ENCODE measurements at regions not wholly inside any gene's neighbourhood (a gene's known extent, or its start where the extent isn't known, plus 50 kb on each side); places are given as distances from the start of the nearest gene placed in this dataset.
"Not testable (repeated sequence)": the region's sequence is repeated elsewhere in the genome, so short reads cannot be mapped to it uniquely, and the experiment has no call there.

DNA sequence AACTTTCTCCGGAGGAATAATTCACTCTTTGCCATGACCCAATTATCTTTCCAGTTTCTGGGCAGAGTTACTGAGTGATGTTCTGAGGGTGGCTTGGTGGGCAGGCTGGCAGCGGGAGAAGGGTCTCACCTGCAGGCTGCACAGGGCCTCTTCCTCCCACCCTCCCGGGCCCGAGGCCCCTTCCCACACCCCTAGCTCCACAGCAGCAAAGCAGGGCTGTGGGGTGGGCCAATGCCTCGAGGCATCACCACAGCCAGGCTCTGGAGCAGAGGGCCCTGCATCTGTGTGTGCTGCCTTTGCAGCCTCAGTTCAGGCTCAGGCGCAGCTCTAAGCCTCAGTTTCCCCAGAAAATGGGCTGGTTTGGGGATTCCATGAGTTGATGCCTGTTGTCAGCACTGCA is 120.2 kb upstream of the FOXD4L5 start:
- TF ChIP-seq, protein P1, sequence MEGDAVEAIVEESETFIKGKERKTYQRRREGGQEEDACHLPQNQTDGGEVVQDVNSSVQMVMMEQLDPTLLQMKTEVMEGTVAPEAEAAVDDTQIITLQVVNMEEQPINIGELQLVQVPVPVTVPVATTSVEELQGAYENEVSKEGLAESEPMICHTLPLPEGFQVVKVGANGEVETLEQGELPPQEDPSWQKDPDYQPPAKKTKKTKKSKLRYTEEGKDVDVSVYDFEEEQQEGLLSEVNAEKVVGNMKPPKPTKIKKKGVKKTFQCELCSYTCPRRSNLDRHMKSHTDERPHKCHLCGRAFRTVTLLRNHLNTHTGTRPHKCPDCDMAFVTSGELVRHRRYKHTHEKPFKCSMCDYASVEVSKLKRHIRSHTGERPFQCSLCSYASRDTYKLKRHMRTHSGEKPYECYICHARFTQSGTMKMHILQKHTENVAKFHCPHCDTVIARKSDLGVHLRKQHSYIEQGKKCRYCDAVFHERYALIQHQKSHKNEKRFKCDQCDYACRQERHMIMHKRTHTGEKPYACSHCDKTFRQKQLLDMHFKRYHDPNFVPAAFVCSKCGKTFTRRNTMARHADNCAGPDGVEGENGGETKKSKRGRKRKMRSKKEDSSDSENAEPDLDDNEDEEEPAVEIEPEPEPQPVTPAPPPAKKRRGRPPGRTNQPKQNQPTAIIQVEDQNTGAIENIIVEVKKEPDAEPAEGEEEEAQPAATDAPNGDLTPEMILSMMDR (IDR thresholded peaks at IDR 0.05; ENCODE audit: low read depth, low read length, missing control alignments), result no peak
- no peak for DNase-seq (ENCODE audit: low read depth)
- in situ Hi-C loops (cut with HindIII; ENCODE audit: low sequenced_read_pairs), result no loop called here
- no peak overlapping the region for H3K4me3 ChIP-seq (ENCODE audit: low read depth, low read length)

DNA sequence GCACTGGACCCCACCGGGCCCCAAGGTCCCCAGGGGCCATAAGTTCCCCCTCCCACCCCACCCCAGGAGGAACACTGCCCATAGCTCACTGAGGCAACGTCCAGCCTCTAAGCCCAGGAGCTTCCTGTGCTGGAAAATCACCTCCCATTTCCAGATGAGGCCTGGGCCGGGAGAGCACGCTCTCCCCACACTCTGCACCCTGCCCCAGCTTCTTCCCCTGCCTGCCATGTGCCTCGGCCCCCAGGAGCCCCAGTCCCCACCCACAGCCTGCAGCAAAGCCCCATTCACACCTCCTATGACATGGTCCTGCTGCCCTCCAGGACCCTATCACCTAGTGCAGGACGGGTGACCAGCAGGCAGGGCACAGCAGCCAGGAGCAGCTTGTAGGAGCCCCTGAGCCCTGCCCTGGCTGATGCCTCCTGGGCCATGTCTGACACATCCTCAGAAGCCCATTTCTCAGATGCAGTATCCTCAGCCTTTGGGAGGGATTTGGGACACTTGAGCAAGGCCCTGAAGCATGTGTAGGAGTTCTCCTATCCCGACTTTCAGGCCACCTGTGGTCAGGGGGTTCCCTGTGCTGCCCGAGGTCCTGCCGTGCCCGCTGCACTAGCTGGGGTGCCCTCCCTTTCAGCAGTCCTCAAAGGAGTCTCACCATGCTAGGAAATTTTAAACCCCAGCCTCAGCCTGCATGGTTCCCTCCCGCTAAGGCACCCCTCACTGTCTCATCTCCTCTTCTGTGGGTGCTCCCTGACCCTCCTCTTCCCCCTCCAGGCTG is 119.4 kb upstream of the FOXD4L5 start:
- no peak for DNase-seq (ENCODE audit: low read depth)
- TF ChIP-seq, protein P1 (IDR thresholded peaks at IDR 0.05; ENCODE audit: low read depth, low read length, missing control alignments), result no peak
- in situ Hi-C loops (cut with HindIII; ENCODE audit: low sequenced_read_pairs), result no loop called here
- no peak overlapping the region for H3K4me3 ChIP-seq (ENCODE audit: low read depth, low read length)

DNA sequence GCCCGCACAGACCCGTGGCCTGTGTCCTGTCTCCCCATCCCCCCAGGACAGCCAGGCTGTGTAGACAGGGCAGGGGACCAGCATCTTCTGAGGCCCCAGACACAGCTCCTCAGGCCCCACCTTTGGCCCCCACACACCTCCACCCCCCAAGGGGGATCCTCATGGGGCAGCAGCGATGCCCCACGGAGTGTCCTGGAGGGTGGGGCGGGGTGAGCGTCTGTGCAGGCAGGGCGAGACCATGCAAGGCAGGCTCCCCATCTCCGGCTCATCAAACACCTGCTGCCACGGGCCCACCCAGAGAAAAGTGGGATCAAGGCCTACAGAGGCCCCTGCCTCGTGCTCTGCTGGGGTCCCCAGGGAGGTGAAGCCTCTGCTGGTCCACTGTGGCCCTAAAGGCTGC is 118.7 kb upstream of the FOXD4L5 start:
- TF ChIP-seq, protein P1 (IDR thresholded peaks at IDR 0.05; ENCODE audit: low read depth, low read length, missing control alignments), result no peak
- H3K4me3 ChIP-seq (ENCODE audit: low read depth, low read length), result no peak overlapping the region
- DNase-seq (ENCODE audit: low read depth), result no peak
- in situ Hi-C loops (cut with HindIII; ENCODE audit: low sequenced_read_pairs), result no loop called here

DNA sequence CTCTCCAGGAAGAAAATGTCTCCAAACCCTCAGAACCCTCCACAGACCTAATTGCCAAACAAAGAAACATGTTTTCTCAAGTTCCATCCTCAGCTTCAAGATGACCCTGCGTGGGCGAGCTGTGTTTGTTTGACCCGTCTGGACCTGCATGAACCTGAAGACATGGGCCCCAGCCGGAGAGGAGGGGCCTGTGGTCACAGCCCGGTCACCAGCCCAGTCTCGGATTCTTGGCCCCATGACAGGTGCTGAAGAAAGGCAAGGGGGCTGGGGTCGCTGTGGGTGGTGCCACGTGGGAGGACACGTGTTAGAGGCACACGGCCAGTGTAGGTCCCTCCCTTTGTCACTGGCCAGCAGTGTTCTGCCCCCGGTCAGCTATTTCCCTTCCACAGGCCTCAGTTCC is 118.1 kb upstream of the FOXD4L5 start:
- in situ Hi-C loops (cut with HindIII; ENCODE audit: low sequenced_read_pairs); DNase-seq (ENCODE audit: low read depth): not testable (repeated sequence)

DNA sequence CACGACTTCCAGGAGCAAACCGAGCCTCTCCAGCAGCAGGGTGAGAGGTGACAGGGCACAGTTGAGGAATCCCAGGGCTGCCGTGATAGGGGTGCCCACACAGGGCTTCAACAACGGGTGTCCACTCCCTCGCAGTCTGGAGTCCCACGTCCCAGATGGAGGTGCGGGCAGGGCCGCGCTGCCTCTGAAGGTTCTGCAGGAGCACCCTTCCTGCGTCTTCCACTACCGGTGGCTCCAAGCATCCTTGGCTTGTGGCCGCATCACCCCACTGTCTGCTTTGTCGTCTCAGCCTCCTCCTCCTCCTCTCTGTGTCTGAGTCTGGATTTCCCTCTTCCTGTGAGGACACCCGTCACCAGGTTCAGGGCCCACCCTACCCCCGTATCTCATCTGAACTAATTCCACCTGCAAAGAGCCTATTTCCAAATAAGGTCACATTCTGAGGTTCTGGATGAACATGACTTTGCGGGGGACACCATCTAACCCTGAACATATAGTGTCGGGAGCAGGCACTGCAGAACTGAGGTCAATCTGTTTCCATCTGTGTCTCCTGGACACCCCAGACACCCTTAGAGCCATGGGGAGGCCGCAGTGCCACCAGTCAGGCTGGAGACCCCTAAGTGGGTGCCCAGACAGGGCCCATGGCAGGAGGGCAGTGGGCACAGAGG is 117.3 kb upstream of the FOXD4L5 start:
- DNase-seq (ENCODE audit: low read depth); in situ Hi-C loops (cut with HindIII; ENCODE audit: low sequenced_read_pairs); H3K4me3 ChIP-seq (ENCODE audit: low read depth, low read length): not testable (repeated sequence)

More for the DNA sequence above, 118.1 kb upstream of the FOXD4L5 start:
- not testable (repeated sequence) for H3K4me3 ChIP-seq (ENCODE audit: low read depth, low read length)

DNA sequence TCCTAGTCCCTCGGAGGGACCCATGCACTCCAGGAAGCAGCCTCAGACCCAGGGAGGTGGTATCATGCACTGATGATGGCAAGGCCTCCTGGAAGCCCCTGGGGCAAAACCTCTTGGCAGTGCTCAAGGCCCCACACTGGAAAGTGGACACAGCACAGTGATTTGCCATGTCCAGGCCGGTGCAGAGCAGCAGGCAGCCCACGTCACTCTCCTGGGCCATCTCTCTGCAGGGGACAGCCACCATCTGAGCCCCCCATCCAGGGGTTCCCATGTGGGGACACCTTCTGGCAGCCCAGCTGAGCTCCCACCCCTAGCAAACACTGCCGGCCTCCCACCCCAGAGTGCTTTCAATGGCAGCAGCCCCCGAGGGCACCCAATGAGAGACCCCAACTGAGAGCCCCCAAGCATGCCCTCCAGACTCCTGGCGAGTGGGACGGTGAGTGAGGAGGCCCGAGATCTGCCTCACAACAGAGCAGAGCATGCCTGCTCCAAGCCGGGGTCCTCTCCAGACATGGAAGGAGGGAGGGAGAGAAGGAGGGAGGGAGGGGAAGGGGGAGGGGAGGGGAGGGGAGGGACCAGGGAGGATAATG is 116.5 kb upstream of the FOXD4L5 start:
- in situ Hi-C loops (cut with HindIII; ENCODE audit: low sequenced_read_pairs); DNase-seq (ENCODE audit: low read depth); H3K4me3 ChIP-seq (ENCODE audit: low read depth, low read length): not testable (repeated sequence)

DNA sequence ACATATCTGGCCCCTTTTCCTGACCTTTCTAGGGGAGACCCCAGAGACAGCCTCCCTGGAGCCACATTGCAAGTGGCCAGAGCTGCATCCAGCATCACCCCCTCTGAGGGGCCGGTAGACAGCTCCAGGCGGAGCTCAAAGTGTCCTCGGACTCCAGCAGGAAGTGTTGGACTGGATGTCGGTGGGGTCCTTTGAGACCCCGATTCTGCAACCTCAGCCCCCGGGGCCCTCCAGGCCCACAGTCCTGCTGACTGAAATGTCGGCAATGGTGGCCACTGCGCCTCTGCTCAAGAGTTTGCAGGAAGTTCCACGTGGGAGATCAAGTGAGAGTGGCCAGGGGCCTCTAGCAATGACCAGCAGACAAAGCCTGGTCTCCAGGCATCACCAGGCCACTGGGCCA is 115.9 kb upstream of the FOXD4L5 start:
- TF ChIP-seq, protein P1 (IDR thresholded peaks at IDR 0.05; ENCODE audit: low read depth, low read length, missing control alignments), result no peak
- DNase-seq (ENCODE audit: low read depth), result no peak
- no peak overlapping the region for H3K4me3 ChIP-seq (ENCODE audit: low read depth, low read length)
- in situ Hi-C loops (cut with HindIII; ENCODE audit: low sequenced_read_pairs), result no loop called here

DNA sequence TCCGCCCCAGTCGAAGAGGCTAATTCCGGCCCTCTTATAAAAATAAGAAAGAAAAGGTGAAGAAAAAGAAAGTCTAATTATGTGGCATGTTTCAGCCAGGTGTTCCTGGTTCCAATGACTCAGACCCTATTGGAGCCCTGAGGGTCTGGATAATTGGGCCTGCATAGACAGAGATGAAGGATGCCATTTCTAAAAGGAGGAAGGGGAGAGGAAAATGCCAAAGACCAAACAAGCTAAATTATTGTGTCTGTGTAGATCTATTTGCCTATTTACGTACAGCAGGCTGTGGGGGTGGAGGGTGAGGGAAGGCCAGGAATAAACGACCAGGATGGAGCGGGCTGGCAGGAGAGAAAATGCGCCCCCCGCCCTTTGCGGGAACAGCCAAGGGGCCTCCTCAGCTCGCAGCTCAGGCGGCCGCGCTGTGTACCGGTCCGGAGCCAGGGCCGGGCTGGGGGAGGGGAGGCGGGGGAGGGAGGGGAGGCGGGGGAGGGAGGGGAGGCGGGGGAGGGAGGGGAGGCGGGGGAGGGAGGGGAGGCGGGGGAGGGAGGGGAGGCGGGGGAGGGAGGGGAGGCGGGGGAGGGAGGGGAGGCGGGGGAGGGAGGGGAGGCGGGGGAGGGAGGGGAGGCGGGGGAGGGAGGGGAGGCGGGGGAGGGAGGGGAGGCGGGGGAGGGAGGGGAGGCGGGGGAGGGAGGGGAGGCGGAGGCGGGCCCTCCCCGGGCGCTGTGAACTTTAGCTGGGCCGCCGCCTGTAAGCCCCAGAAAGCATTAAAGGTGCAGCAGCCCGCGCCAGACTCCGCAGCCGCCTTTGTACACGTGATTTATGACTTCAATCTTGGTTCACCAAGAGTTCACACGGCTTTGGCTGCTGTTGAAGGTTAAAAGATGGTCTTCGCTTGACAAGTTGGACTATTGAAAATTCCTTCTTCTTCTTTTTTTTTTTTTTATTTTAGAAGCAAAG is 113.0 kb upstream of the FOXD4L5 start:
- H3K4me3 ChIP-seq (ENCODE audit: low read depth, low read length); in situ Hi-C loops (cut with HindIII; ENCODE audit: low sequenced_read_pairs): not testable (repeated sequence)

DNA sequence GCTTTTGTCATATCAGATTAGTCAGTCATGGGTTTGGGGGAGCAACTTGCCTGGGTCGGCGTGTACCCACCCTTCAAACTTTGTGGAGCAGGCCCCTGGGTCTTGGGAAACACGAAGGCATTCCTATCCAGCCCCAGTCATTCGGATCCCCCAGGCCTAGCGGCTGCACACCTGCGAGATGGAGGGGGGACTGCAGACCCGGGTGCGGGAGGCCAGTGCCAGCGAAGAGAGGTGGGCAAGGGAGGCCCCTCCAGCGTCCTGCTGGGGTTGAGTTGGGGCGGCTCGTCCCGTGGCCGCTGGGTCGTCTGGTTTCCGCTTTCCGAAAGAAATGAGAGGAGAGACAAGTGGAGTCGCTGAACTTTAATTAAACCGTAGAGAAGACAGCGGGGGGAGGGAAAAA is 112.2 kb upstream of the FOXD4L5 start:
- in situ Hi-C loops (cut with HindIII; ENCODE audit: low sequenced_read_pairs); DNase-seq (ENCODE audit: low read depth); H3K4me3 ChIP-seq (ENCODE audit: low read depth, low read length): not testable (repeated sequence)

More for the DNA sequence above, 113.0 kb upstream of the FOXD4L5 start:
- not testable (repeated sequence) for DNase-seq (ENCODE audit: low read depth)

DNA sequence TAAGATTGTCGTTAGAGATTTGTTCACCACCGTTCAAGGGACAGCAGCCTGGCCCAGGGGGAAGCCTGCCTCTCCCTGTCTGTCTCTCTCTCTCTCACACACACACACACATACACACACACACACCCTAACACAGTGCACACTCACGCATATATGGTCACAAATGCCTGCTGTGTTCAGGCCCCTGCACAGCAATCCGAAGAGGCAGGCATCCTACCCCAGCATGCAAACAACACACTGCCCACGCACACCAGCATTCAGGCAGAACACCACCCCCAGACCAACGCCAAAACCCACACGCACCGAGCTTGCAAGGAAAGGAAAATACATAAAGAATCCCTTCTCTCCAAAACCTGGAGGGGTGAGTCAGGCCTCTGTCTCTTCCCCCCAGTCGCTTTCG is 111.6 kb upstream of the FOXD4L5 start:
- in situ Hi-C loops (cut with HindIII; ENCODE audit: low sequenced_read_pairs); DNase-seq (ENCODE audit: low read depth): not testable (repeated sequence)

DNA sequence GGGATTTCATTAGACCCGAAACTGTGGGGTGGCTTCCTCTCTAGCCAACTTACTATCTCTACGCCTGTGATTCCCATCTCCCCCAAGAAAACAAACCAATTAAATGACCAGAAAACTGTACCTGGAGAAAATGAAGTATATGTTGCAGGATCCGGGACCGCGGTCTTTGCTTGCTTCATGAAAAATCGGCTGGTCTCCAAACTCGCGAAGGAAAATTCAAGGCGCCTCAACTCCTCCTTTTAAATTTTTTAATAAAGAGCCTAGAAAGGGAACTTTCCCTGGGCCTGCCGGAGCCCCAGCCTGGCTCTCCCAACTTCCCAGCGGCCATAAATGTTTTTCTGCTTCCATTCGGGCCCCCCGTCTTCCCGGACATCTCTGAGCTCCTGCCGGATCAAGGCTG is 110.8 kb upstream of the FOXD4L5 start:
- H3K4me3 ChIP-seq (ENCODE audit: low read depth, low read length); in situ Hi-C loops (cut with HindIII; ENCODE audit: low sequenced_read_pairs); DNase-seq (ENCODE audit: low read depth): not testable (repeated sequence)

More for the DNA sequence above, 111.6 kb upstream of the FOXD4L5 start:
- not testable (repeated sequence) for H3K4me3 ChIP-seq (ENCODE audit: low read depth, low read length)

DNA sequence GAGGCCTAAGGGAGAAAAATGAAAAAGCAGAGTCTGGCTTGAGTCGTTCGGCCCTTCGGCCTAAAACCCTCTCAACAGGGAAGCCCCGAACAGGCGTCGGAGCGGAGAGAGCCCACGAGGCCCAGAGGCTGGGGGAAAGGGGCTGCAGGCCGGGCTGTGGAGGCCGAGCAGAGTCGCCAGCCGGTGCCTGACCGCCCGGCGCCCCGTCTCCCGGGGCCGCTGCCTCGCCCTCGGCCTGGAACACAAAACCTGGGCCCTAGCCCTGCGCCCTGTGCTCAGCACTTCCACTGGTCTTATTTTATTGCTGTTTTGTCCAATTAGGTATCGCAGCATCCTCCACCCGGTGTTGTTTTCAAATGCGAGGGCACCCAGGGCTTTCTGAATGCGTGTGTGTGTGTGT is 110.1 kb upstream of the FOXD4L5 start:
- DNase-seq (ENCODE audit: low read depth); in situ Hi-C loops (cut with HindIII; ENCODE audit: low sequenced_read_pairs); H3K4me3 ChIP-seq (ENCODE audit: low read depth, low read length): not testable (repeated sequence)

Data from astrocyte of the cerebellum (primary cell).